Dermis microvascular lymphatic vessel endothelial cell (primary cell): ENCODE measurements at regions not wholly inside any gene's neighbourhood (a gene's known extent, or its start where the extent isn't known, plus 50 kb on each side); places are given as distances from the start of the nearest gene placed in this dataset.

Experiments used
- DNase-seq, 2 donors: peaks; one replicate each; pipeline versions ENCODE4 v3.0.0 to v3.0.0-alpha.2; 2010; ENCODE audit warnings: low read depth in 2 of 2

- DNase-seq, result no peak
These were observed 121.3 kb upstream of the IGF1 start for GRCh38 chr12:102601621-102602020.

DNA sequence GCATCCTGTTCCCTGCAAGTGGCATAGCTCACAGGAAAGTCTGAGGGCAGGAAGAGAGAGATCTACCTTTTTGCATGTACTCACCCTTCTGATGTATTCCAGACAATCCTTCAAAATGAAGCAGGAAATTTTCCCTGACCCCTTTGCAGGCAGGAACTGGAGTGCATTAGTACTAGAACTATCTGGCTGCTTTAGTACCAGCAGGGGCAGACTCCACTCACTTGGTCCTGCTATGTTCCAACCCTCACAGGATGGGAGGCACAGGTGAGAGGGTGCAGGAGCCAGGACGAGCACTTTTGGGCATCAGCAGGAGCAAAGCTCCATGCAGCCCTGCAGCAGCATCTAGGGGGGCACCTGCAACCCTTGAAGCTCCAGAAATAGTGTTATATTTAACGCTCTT, 116.3 kb upstream of the IGF1 start:
- DNase-seq, result no peak

DNA sequence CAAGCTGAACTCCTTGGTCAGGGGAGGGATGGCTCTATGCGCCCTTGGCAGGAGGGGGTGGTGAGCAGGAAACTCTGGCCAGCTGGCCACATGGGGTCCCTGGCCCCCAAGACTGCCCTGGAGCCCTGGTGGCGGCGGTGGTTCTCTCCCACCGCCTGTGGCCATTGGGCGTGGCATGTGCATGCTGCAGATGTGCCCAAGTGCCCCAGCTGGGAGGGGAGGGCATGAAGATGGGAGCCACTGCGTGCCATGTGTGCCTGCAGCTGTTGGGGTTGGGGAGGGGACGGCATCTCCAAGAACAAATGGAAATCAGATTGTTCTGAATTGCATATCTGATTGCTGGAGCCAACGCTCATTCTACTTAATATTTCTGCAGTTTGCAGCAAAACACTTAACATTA, 115.7 kb upstream of the IGF1 start:
- DNase-seq, result no peak

DNA sequence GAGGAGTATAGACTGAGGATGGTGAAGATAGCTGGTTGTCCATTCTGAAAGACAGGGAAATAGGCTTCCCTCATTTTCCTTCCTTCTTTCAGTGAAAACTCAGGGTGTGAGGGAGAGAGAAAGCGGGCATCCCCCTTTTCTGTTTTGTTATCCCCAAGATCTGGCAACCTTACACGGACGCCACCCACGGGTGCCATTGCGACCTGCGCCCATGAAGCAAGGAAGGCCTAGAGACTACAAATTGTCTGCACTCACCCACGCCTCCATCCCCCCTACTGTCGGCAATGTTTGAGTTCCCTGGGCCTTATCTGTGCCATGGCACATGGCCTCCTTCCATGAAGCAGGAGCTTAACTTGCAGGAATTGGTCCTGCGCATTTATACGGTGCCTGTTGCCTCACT, 115.0 kb upstream of the IGF1 start:
- no peak for DNase-seq

GRCh38 chr12:102593134-102593533, 112.8 kb upstream of the IGF1 start:
- DNase-seq, result no peak

GRCh38 chr12:102592134-102592533, 111.8 kb upstream of the IGF1 start:
- DNase-seq, result no peak

- no peak for DNase-seq
These were observed 92.9 kb upstream of the IGF1 start for GRCh38 chr12:102573237-102573636.

GRCh38 chr12:102571889-102572288, 91.5 kb upstream of the IGF1 start:
- DNase-seq, result no peak

DNA sequence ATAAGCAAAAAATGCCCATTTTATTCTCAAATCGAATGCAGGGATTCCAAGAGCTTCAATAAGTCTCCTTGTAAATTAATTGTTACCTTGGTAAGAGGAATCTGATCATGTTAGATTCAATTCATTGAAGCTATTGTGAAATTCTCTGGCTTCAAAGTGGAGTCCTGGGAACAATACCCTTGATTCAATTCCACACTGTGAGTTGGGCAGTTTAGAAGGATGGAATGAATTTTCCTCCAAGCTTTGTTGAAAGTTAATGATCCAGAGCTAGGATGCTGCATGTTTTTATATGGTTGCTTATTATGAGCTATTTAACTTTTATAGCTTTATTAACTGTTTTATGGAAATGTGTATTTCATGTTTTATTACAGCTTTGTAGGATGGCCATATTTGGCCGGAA, 89.9 kb upstream of the IGF1 start:
- DNase-seq, result no peak

GRCh38 chr12:102569803-102570202, 89.4 kb upstream of the IGF1 start:
- no peak for DNase-seq

DNA sequence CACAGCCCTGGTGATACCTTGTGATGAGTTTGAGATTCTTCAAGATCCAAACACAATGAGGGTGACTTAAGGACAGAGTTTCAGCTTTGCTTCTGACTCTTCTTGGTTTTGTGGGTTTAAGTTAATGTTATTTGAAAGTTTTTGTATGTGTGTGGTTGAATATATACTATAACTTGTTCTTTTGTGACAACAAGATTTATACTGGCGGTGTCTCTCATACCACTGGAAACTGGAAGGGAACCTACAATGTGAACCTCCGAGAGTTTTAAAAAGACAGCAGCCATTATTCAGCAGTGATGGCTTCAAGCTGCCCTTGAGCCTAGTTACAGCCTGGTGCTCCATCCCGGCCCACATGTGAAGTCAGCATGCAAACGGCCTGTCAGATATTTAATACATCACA, 87.9 kb upstream of the IGF1 start:
- no peak for DNase-seq

- DNase-seq, result no peak
These were observed 86.9 kb upstream of the IGF1 start for GRCh38 chr12:102567031-102567985.

- no peak for DNase-seq
These were observed 85.2 kb upstream of the IGF1 start for GRCh38 chr12:102565555-102565954.

DNA sequence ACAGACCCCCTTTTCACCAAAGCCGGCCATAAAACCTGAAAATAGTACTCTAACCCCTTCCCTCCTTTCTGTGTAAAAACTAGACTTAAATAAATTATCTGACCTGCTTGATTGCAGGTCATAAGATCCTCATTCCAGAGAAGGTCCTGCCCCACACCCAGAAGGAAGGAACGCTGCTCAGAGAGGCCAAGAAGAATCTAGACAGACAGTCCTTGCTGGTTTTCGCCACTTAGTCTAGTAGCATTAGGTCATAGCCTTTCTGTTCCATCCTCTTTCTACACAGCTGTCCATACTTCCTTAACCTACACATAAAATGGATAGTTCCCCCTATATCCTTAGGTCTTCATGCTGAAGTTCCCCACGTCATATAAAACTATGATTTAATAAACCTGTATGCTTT, 83.7 kb upstream of the IGF1 start:
- no peak for DNase-seq

DNA sequence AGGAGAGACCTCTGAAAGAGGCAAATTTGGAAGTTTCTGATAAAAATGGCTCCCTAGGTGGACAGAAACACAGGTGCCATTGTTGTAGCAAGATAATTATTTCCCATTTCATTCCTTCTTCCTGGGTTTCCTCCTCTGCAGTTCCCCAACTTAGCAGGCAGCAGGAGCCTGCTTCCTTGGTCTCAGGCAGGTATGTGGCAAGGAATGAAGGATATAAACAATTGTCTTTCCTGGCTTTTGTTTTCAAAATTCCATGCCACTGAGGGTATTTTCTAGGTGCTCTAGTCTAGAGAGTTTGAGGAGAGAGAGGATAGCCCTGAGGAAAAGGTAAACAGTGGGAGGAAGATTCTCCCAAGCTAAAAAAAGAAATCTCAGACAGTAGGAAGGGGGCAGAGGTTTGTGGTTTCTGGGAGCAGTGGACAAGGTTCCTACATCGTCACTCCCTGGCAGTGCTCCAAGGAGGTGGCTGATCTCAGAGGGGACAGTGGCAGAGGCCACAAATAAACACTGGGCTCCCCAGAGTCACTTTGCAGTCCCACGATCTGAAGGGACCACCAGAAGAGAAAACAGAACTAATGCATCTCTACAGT, 82.6 kb upstream of the IGF1 start:
- no peak for DNase-seq

- DNase-seq, result no peak
These were observed 70.8 kb upstream of the IGF1 start for GRCh38 chr12:102551186-102551585.

GRCh38 chr12:102549691-102550090, 69.3 kb upstream of the IGF1 start:
- no peak for DNase-seq

DNA sequence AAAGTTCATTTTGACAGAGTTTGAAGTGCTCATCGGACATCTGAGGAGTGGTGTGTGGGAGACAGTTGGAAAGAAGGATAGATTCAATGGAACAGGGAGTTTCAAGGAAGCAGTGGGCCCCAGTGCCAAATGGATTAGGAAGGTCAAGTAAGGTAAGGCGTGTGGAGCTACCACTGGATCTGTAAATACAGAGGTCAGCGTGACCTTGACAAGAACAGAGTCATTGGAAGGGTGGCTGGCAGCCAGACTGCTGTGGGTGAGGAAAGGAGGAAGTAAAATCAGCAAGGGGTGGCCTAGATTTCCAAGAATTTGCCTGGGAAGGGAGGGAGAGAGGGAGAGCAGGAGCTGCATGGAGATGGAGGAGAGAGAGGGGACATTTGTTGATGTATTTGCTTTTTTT, 68.2 kb upstream of the IGF1 start:
- no peak for DNase-seq

DNA sequence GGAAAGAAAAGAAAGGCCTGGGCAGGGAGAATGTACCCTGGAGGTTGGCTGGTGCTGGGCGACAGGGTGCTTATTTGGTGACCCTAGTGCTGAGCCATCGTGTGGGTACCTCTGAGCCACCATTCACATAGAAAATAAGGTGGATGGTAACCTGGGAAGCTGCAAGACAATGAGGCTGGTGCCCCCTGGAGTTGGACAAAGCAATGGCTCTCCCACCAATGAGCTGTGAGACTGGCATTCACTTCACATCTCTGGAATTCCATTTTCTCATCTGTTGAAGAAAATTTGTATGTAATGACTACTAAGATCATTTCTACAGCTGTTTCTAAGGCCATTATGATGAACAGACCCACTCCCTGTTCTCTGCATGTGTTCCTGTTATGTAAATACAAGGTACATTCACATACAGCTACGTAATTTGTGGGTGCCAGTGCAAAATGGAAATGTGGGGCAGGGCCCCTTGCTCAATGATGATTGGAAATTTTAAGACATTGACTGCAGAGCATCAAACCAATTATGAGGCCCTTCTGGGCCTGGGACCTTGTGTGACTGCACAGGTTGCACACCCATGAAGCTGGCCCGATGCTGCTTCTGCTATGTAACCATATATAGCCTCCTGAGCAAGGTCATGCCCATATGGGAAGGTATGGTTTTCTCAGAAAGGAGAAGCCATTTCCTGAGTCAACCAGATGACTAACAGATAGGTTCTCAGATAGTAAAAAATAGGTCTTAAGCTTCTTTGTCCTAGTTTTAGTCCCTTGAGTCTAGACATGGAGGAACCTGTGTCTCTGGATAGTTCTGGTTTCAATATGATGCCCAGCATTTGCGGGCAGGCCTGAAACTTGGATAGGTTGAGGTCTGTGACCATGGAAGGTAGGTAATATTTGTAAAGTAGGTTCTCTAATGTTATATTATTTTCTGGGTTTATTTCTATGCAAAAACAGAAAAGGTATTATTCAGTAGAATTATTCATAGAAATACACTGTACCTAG, 63.4 kb upstream of the IGF1 start:
- DNase-seq, result no peak

DNA sequence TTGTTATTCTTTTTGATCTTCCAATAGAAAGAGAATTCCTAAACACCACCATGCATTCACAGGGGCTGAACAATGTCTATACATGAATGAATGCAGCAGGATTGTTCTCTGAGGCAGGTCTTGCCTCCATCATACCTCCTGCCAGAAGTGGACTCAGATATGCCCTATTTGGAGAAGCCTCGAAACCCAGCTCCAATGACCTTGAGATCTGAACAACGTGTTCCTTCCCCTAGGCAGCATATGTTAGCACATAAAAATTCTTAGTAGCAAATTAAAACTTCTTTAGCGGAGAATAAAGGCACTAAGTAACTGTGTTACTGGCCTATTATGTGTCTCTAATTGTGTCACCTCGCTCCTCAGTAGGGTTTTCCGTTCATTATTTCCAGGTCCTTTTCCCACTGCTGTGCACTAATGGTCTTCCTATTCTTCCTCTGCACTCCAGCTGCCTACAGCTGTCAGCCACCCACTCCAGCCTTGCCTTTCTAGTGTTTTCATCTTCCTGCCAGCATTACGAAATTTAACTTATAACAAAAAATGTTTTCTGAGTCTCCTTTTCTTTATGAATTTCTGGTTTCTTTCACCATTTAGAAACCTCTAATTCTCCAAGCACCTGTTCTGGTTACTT, 62.6 kb upstream of the IGF1 start:
- no peak for DNase-seq

- DNase-seq, result no peak
These were observed 60.5 kb upstream of the IGF1 start for GRCh38 chr12:102540815-102541385.
